ENCODE measurements at regions not wholly inside any gene's neighbourhood (a gene's known extent, or its start where the extent isn't known, plus 50 kb on each side); places are given as distances from the start of the nearest gene placed in this dataset.

- no peaks in the 10 kb centered on the region for H3K4me1 Mint-ChIP-seq
- no peaks in the 10 kb centered on the region for H3K9me3 Mint-ChIP-seq
- no peak for DNase-seq (ENCODE audit: low spot score)
- CTCF ChIA-PET: no interaction called here
- H3K27ac Mint-ChIP-seq: no peak overlapping the region
- TF ChIP-seq ATF1 (CRISPR knock-in tag; IDR thresholded peaks at IDR 0.05) (no peak), ESRRA (CRISPR knock-in tag; IDR thresholded peaks at IDR 0.05; ENCODE audit: borderline replicate concordance) (no peak), ZNF219 (CRISPR knock-in tag; IDR thresholded peaks at IDR 0.05; ENCODE audit: borderline replicate concordance) (no peak), ERG (CRISPR knock-in tag; IDR thresholded peaks at IDR 0.05) (no peak), PREB (CRISPR knock-in tag; IDR thresholded peaks at IDR 0.05; ENCODE audit: borderline replicate concordance) (no peak), ZNF121 (CRISPR knock-in tag; IDR thresholded peaks at IDR 0.05) (no peak), MXD4 (CRISPR knock-in tag; IDR thresholded peaks at IDR 0.05; ENCODE audit: borderline replicate concordance) (no peak)
- H3K36me3 Mint-ChIP-seq: no peaks in the 10 kb centered on the region
- POLR2A ChIA-PET: no interaction called here
- H3K4me3 Mint-ChIP-seq: no peak overlapping the region
- no peak for ATAC-seq
- H3K27me3 Mint-ChIP-seq (ENCODE audit: low read depth): no peaks in the 10 kb centered on the region; the same call in 1 of the 2 replicates
Measured at GRCh38 chr2:215604606-215605005, 168.7 kb upstream of the FN1 start.

- DNase-seq (ENCODE audit: low spot score): no peak
- Mint-ChIP-seq H3K4me3 (no peak overlapping the region), H3K36me3 (no peaks in the 10 kb centered on the region), H3K27me3 (ENCODE audit: low read depth) (no peaks in the 10 kb centered on the region; the same call in 1 of the 2 replicates), H3K27ac (no peak overlapping the region), H3K4me1 (no peaks in the 10 kb centered on the region), H3K9me3 (no peaks in the 10 kb centered on the region)
- peak; percentile 67; the same call in 1 of the 2 replicates for ATAC-seq
- ChIA-PET CTCF (interaction anchor here (0.6 kb wide), 1 partner anchor 85 kb away, joined by 3 read pairs; no protein-coding TSS in a partner anchor), POLR2A (no interaction called here)
- no peak for TF ChIP-seq ZNF317 (CRISPR knock-in tag; IDR thresholded peaks at IDR 0.05; ENCODE audit: borderline replicate concordance, low read depth)
Measured at GRCh38 chr2:215603440-215603839, 167.6 kb upstream of the FN1 start.

GRCh38 chr2:215602997-215603396, 167.1 kb upstream of the FN1 start:
- ChIA-PET POLR2A (no interaction called here), CTCF (no interaction called here)
- no peak overlapping the region for H3K4me3 Mint-ChIP-seq
- ATAC-seq (no peak), DNase-seq (ENCODE audit: low spot score) (no peak)
- no peaks in the 10 kb centered on the region for H3K4me1 Mint-ChIP-seq
- H3K36me3 Mint-ChIP-seq: no peaks in the 10 kb centered on the region
- H3K27me3 Mint-ChIP-seq (ENCODE audit: low read depth): no peaks in the 10 kb centered on the region; the same call in 1 of the 2 replicates
- H3K27ac Mint-ChIP-seq: no peak overlapping the region
- no peaks in the 10 kb centered on the region for H3K9me3 Mint-ChIP-seq
- TF ChIP-seq ARID4B (CRISPR knock-in tag; IDR thresholded peaks at IDR 0.05; ENCODE audit: borderline replicate concordance) (no peak), JUN (CRISPR knock-in tag; IDR thresholded peaks at IDR 0.05) (no peak), CREM (CRISPR knock-in tag; IDR thresholded peaks at IDR 0.05) (no peak), ZNF671 (CRISPR knock-in tag; IDR thresholded peaks at IDR 0.05) (no peak), NFE2L1 (CRISPR knock-in tag; IDR thresholded peaks at IDR 0.05) (no peak), SOX15 (CRISPR knock-in tag; IDR thresholded peaks at IDR 0.05) (no peak), IRF1 (CRISPR knock-in tag; IDR thresholded peaks at IDR 0.05) (no peak), FOXK1 (CRISPR knock-in tag; IDR thresholded peaks at IDR 0.05) (no peak), ZNF532 (CRISPR knock-in tag; IDR thresholded peaks at IDR 0.05; ENCODE audit: borderline replicate concordance) (no peak), ZSCAN18 (CRISPR knock-in tag; IDR thresholded peaks at IDR 0.05) (no peak)
